ENCODE measurements at regions not wholly inside any gene's neighbourhood (a gene's known extent, or its start where the extent isn't known, plus 50 kb on each side); places are given as distances from the start of the nearest gene placed in this dataset.

GRCh38 chrX:97666890-97667289 lies 783.2 kb downstream of the RPA4 start:
- Histone ChIP-seq H3K4me2 (no peak overlapping the region), H3K36me3 (no peaks in the 10 kb centered on the region), H4K20me1 (no peaks in the 10 kb centered on the region; the same call in 1 of the 2 replicates), H3K4me3 (no peak overlapping the region), H3K27me3 (peaks cover 82% of the 10 kb centered on the region), H3K9me3 (no peaks in the 10 kb centered on the region), H3K27ac (no peak overlapping the region), H3K4me1 (no peaks in the 10 kb centered on the region), H3K9ac (no peak overlapping the region)
- no peak for TF ChIP-seq Cebpa-rat (IDR thresholded peaks at IDR 0.05)

- Histone ChIP-seq H3K27me3 (peaks cover 86% of the 10 kb centered on the region), H3K36me3 (no peaks in the 10 kb centered on the region), H3K9ac (no peak overlapping the region), H3K4me1 (no peaks in the 10 kb centered on the region), H3K4me3 (no peak overlapping the region), H3K4me2 (no peak overlapping the region), H3K9me3 (no peaks in the 10 kb centered on the region), H4K20me1 (no peaks in the 10 kb centered on the region; the same call in 1 of the 2 replicates), H3K27ac (no peak overlapping the region)
- TF ChIP-seq Cebpa-rat (IDR thresholded peaks at IDR 0.05) = no peak
These were observed 784.4 kb downstream of the RPA4 start for GRCh38 chrX:97668126-97668525.

- TF ChIP-seq Cebpa-rat (IDR thresholded peaks at IDR 0.05) = no peak
- H3K27ac ChIP-seq = no peak overlapping the region
- no peak overlapping the region for H3K9ac ChIP-seq
These were observed 788.4 kb downstream of the RPA4 start for GRCh38 chrX:97672138-97672537.

GRCh38 chrX:97672608-97673007 lies 788.9 kb downstream of the RPA4 start:
- no peaks in the 10 kb centered on the region for H3K36me3 ChIP-seq
- H3K9ac ChIP-seq = no peak overlapping the region
- H4K20me1 ChIP-seq = no peaks in the 10 kb centered on the region; the same call in 1 of the 2 replicates
- no peak overlapping the region for H3K27ac ChIP-seq
- no peaks in the 10 kb centered on the region for H3K9me3 ChIP-seq
- H3K4me1 ChIP-seq = no peaks in the 10 kb centered on the region
- peaks cover 75% of the 10 kb centered on the region for H3K27me3 ChIP-seq
- no peak for TF ChIP-seq Cebpa-rat (IDR thresholded peaks at IDR 0.05)
- H3K4me3 ChIP-seq = no peak overlapping the region
- no peak overlapping the region for H3K4me2 ChIP-seq

More at GRCh38 chrX:97672138-97672537, 788.4 kb downstream of the RPA4 start:
- Histone ChIP-seq H3K9me3 (no peaks in the 10 kb centered on the region), H3K4me3 (no peak overlapping the region), H3K4me1 (no peaks in the 10 kb centered on the region), H3K27me3 (peaks cover 78% of the 10 kb centered on the region), H3K36me3 (no peaks in the 10 kb centered on the region), H3K4me2 (no peak overlapping the region), H4K20me1 (no peaks in the 10 kb centered on the region; the same call in 1 of the 2 replicates)

- Histone ChIP-seq H3K27me3 (peaks cover 75% of the 10 kb centered on the region), H3K9ac (no peak overlapping the region), H3K27ac (no peak overlapping the region), H4K20me1 (no peaks in the 10 kb centered on the region; the same call in 1 of the 2 replicates), H3K4me2 (no peak overlapping the region), H3K4me3 (no peak overlapping the region), H3K4me1 (no peaks in the 10 kb centered on the region), H3K36me3 (no peaks in the 10 kb centered on the region), H3K9me3 (no peaks in the 10 kb centered on the region)
- no peak for TF ChIP-seq Cebpa-rat (IDR thresholded peaks at IDR 0.05)
These were observed 789.4 kb downstream of the RPA4 start for GRCh38 chrX:97673135-97673534.

- no peaks in the 10 kb centered on the region; the same call in 1 of the 2 replicates for H3K9me3 ChIP-seq
- H4K20me1 ChIP-seq = no peaks in the 10 kb centered on the region
- no peak overlapping the region for H3K4me2 ChIP-seq
- no peak for TF ChIP-seq Cebpa-rat (IDR thresholded peaks at IDR 0.05)
- H3K4me1 ChIP-seq = no peaks in the 10 kb centered on the region
- no peak overlapping the region for H3K27ac ChIP-seq
- H3K27me3 ChIP-seq = peaks cover 60% of the 10 kb centered on the region
- no peaks in the 10 kb centered on the region for H3K36me3 ChIP-seq
- H3K9ac ChIP-seq = no peak overlapping the region
- no peak overlapping the region for H3K4me3 ChIP-seq
These were observed 799.5 kb downstream of the RPA4 start for GRCh38 chrX:97682991-97683840.

GRCh38 chrX:97685753-97686152 lies 802.0 kb downstream of the RPA4 start:
- H3K9me3 ChIP-seq = no peaks in the 10 kb centered on the region
- no peak overlapping the region for H3K9ac ChIP-seq
- peaks cover 53% of the 10 kb centered on the region for H3K27me3 ChIP-seq
- no peak for TF ChIP-seq Cebpa-rat (IDR thresholded peaks at IDR 0.05)
- no peaks in the 10 kb centered on the region for H4K20me1 ChIP-seq
- no peak overlapping the region for H3K4me3 ChIP-seq
- H3K27ac ChIP-seq = no peak overlapping the region
- H3K36me3 ChIP-seq = no peaks in the 10 kb centered on the region
- H3K4me2 ChIP-seq = no peak overlapping the region
- no peaks in the 10 kb centered on the region for H3K4me1 ChIP-seq

GRCh38 chrX:97691901-97692455 lies 808.3 kb downstream of the RPA4 start:
- Histone ChIP-seq H3K9ac (no peak overlapping the region), H3K27ac (no peak overlapping the region), H3K4me2 (no peak overlapping the region), H3K36me3 (no peaks in the 10 kb centered on the region), H3K4me1 (no peaks in the 10 kb centered on the region), H4K20me1 (no peaks in the 10 kb centered on the region; the same call in 1 of the 2 replicates), H3K4me3 (no peak overlapping the region), H3K27me3 (peaks cover 81% of the 10 kb centered on the region), H3K9me3 (no peaks in the 10 kb centered on the region; the same call in 1 of the 2 replicates)
- TF ChIP-seq Cebpa-rat (IDR thresholded peaks at IDR 0.05) = no peak

GRCh38 chrX:97692575-97692974 lies 808.9 kb downstream of the RPA4 start:
- Histone ChIP-seq H3K36me3 (no peaks in the 10 kb centered on the region), H3K9ac (no peak overlapping the region), H3K4me2 (no peak overlapping the region), H3K9me3 (no peaks in the 10 kb centered on the region; the same call in 1 of the 2 replicates), H3K27me3 (peaks cover 82% of the 10 kb centered on the region), H3K4me3 (no peak overlapping the region), H3K27ac (no peak overlapping the region), H4K20me1 (no peaks in the 10 kb centered on the region; the same call in 1 of the 2 replicates), H3K4me1 (no peaks in the 10 kb centered on the region)
- no peak for TF ChIP-seq Cebpa-rat (IDR thresholded peaks at IDR 0.05)

- no peak for TF ChIP-seq Cebpa-rat (IDR thresholded peaks at IDR 0.05)
- Histone ChIP-seq H3K9ac (no peak overlapping the region), H3K27me3 (peaks cover 77% of the 10 kb centered on the region), H3K4me1 (no peaks in the 10 kb centered on the region), H4K20me1 (no peaks in the 10 kb centered on the region; the same call in 1 of the 2 replicates), H3K36me3 (no peaks in the 10 kb centered on the region), H3K9me3 (no peaks in the 10 kb centered on the region), H3K4me3 (no peak overlapping the region), H3K27ac (no peak overlapping the region), H3K4me2 (no peak overlapping the region)
These were observed 816.8 kb downstream of the RPA4 start for GRCh38 chrX:97700547-97700946.

Measured in BLaER1 (cell line).